ENCODE measurements at regions not wholly inside any gene's neighbourhood (a gene's known extent, or its start where the extent isn't known, plus 50 kb on each side); places are given as distances from the start of the nearest gene placed in this dataset.

- Histone ChIP-seq H3K27me3 (no peaks in the 10 kb centered on the region), H3K27ac (no peak overlapping the region), H3K9me3 (no peaks in the 10 kb centered on the region), H3K36me3 (no peaks in the 10 kb centered on the region), H3K4me1 (no peaks in the 10 kb centered on the region), H3K4me3 (no peak overlapping the region)
- DNase-seq (ENCODE audit: low spot score in 2 of 2), result no peak
- TF ChIP-seq CTCF (IDR thresholded peaks at IDR 0.05) (no peak), POLR2A (IDR thresholded peaks at IDR 0.05) (no peak), POLR2AphosphoS5 (IDR thresholded peaks at IDR 0.05) (no peak)
- intact Hi-C loops (cut with DNase I; ENCODE audit: low total_unique reads), result no loop called here
These were observed 57.3 kb upstream of the TPM4 start for GRCh38 chr19:16018801-16019551.

GRCh38 chr19:16019691-16020448 lies 56.4 kb upstream of the TPM4 start:
- H3K9me3 ChIP-seq, result no peaks in the 10 kb centered on the region
- no peaks in the 10 kb centered on the region for H3K4me1 ChIP-seq
- no peaks in the 10 kb centered on the region for H3K27me3 ChIP-seq
- TF ChIP-seq POLR2A (IDR thresholded peaks at IDR 0.05) (no peak), CTCF (IDR thresholded peaks at IDR 0.05) (no peak), POLR2AphosphoS5 (IDR thresholded peaks at IDR 0.05) (no peak)
- no peak overlapping the region for H3K27ac ChIP-seq
- no peaks in the 10 kb centered on the region for H3K36me3 ChIP-seq
- no peak for DNase-seq (ENCODE audit: low spot score in 2 of 2)
- H3K4me3 ChIP-seq, result no peak overlapping the region
- intact Hi-C loops (cut with DNase I; ENCODE audit: low total_unique reads), result no loop called here

GRCh38 chr19:16021796-16022195 lies 54.5 kb upstream of the TPM4 start:
- Histone ChIP-seq H3K4me3 (no peak overlapping the region), H3K4me1 (no peaks in the 10 kb centered on the region), H3K27me3 (no peaks in the 10 kb centered on the region), H3K9me3 (no peaks in the 10 kb centered on the region), H3K27ac (no peak overlapping the region), H3K36me3 (no peaks in the 10 kb centered on the region)
- DNase-seq (ENCODE audit: low spot score in 2 of 2), result no peak
- no peak for TF ChIP-seq POLR2A (IDR thresholded peaks at IDR 0.05)
- TF ChIP-seq CTCF (IDR thresholded peaks at IDR 0.05), result no peak
- TF ChIP-seq POLR2AphosphoS5 (IDR thresholded peaks at IDR 0.05), result no peak
- intact Hi-C loops (cut with DNase I; ENCODE audit: low total_unique reads), result no loop called here

- TF ChIP-seq CTCF (IDR thresholded peaks at IDR 0.05) (no peak), POLR2AphosphoS5 (IDR thresholded peaks at IDR 0.05) (no peak), POLR2A (IDR thresholded peaks at IDR 0.05) (no peak)
- intact Hi-C loops (cut with DNase I; ENCODE audit: low total_unique reads), result no loop called here
- H3K27ac ChIP-seq, result no peak overlapping the region
These were observed 54.0 kb upstream of the TPM4 start for GRCh38 chr19:16022251-16022650.

GRCh38 chr19:16022681-16023080 lies 53.6 kb upstream of the TPM4 start:
- Histone ChIP-seq H3K4me3 (no peak overlapping the region), H3K36me3 (no peaks in the 10 kb centered on the region), H3K27me3 (no peaks in the 10 kb centered on the region), H3K9me3 (no peaks in the 10 kb centered on the region), H3K27ac (no peak overlapping the region), H3K4me1 (no peaks in the 10 kb centered on the region)
- intact Hi-C loops (cut with DNase I; ENCODE audit: low total_unique reads), result no loop called here
- TF ChIP-seq CTCF (IDR thresholded peaks at IDR 0.05) (no peak), POLR2AphosphoS5 (IDR thresholded peaks at IDR 0.05) (no peak), POLR2A (IDR thresholded peaks at IDR 0.05) (no peak)
- DNase-seq (ENCODE audit: low spot score in 2 of 2), result no peak

More at GRCh38 chr19:16022251-16022650, 54.0 kb upstream of the TPM4 start:
- H3K36me3 ChIP-seq, result no peaks in the 10 kb centered on the region
- no peak overlapping the region for H3K4me3 ChIP-seq
- no peaks in the 10 kb centered on the region for H3K27me3 ChIP-seq
- no peak for DNase-seq (ENCODE audit: low spot score in 2 of 2)
- H3K9me3 ChIP-seq, result no peaks in the 10 kb centered on the region
- H3K4me1 ChIP-seq, result no peaks in the 10 kb centered on the region
